Right lobe of liver (tissue), 4 donors: ENCODE measurements at regions not wholly inside any gene's neighbourhood (a gene's known extent, or its start where the extent isn't known, plus 50 kb on each side); places are given as distances from the start of the nearest gene placed in this dataset.

Experiments used
- CTCF ChIP-seq, 4 donors: fragments of 200-600 bp in 3 of 4; fragments of 450-650 bp in 1 of 4; IDR thresholded peaks; one replicate each; pipeline versions ENCODE4 v1.5.1 to v1.8.0; 2016 to 2022; ENCODE audit warnings: antibody characterized with exemption in 4 of 4, mild to moderate bottlenecking in 2 of 4
- POLR2A ChIP-seq: fragments of 450-650 bp; IDR thresholded peaks from one replicate; pipeline ENCODE4 v1.6.1; 2017; ENCODE audit warnings: antibody characterized with exemption, mild to moderate bottlenecking
- donor health status: DM: no; HTN: no; CAD: no.
- donor health status: DM: no; HTN: no; CAD: no.
- donor health status: DM: no; HTN: yes; CAD: no.

GRCh38 chr6:168783720-168784119, 342.7 kb downstream of the SMOC2 start:
- TF ChIP-seq CTCF (IDR thresholded peaks at IDR 0.05), result no peak
- no peak for TF ChIP-seq POLR2A
